GM21529 (cell line): ENCODE measurements at regions not wholly inside any gene's neighbourhood (a gene's known extent, or its start where the extent isn't known, plus 50 kb on each side); places are given as distances from the start of the nearest gene placed in this dataset.

ENCODE experiments used
- ATAC-seq: cut with Tn5 transposase; IDR thresholded peaks from one replicate; pipeline ENCODE4 v1.9.1; 2021; ENCODE audit not compliant: unreplicated experiment

DNA sequence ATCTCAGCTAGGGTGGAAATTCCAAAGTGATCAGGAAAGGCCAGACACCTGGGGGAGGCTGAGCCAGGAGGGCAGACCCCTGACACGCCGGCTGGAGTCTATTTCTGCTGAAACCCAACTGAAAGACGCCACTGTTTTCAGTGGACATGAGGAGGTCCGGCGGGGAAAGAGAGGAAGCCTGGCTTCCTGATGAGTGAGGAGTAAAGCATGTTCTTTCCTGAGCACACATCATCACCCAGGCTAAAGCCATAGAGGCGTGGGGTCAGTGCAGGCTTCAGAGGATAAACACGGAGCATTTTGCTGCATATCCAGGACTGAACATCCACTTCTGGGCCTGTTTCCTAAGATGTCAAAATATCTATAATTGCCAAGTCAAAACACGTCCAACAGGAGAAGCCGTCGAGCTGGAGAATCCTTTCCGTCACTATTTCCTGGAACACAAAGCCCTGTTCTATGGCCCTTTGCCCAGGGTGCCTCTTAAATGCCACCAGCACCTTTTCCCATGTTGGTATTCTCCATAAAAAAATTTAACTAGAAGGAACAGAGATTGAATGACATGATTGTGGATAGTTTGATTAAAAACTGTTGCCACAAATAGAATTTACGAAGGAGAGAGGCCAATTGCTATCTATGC lies 597.9 kb upstream of the ADAMTS16 start:
- ATAC-seq, result no peak

DNA sequence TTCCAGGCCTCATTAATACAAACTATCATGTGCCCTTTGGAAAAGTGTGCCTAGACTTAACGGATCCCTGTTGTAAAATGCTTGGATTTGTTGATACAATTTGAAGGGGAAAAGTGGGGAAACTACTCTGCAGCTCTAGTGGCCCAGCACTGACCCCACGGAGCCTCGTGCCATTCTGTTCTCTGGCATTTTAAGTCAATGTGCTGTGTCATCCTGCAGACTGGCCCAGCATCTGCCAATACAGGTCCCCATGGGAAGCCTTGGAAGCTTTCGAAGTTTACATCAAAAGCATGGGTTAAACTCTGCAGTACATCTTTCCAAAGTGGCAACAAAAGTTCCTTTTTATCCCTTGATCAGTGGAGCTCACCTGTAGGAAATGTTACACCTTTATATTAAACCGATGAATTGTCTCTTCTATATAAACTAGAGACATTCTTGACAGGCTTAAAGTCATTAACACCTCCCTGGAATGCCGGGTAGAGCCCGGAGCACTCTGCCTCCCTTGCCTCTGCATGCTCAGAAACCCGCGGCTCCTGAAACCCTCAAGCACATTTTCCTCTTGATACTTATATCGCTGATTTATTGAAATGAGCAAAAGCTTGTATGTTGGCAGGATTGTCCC lies 596.0 kb upstream of the ADAMTS16 start:
- ATAC-seq, result no peak

DNA sequence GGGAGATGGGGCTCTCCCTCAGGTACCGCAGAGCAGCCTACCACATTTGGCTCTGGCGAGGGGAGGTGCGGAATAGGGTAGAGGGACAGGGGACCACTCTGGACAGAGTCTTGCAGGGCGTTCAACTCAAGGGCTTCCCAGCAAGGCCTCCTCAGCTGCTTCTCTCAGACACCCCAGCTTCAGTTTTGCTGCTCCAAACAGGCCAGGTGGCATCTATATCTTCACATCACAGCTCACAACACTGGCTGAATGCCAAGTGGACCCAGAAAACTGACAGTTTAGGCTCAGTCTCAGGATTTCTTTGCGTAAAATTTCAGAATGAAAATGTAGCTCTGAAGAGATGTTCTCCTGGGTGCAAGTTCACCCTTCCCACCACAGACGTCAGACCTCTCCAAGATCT lies 592.6 kb upstream of the ADAMTS16 start:
- ATAC-seq, result no peak

GRCh38 chr5:4548341-4548740 lies 591.8 kb upstream of the ADAMTS16 start:
- no peak for ATAC-seq

DNA sequence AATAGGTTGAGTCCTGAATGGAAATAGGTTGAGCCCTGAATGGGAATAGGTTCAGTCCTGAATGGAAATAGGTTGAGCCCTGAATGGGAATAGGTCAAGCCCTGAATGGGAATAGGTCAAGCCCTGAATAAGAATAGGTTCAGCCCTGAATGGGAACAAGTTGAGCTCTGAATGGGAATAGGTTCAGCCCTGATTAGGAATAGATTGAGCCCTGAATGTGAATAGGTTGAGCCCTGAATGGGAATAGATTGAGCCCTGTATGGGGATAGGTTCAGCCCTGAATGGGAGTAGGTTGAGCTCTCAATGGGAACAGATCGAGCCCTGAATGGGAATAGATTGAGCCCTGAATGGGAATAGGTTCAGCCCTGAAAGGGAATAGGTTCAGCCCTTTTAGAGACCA lies 590.8 kb upstream of the ADAMTS16 start:
- no peak for ATAC-seq

DNA sequence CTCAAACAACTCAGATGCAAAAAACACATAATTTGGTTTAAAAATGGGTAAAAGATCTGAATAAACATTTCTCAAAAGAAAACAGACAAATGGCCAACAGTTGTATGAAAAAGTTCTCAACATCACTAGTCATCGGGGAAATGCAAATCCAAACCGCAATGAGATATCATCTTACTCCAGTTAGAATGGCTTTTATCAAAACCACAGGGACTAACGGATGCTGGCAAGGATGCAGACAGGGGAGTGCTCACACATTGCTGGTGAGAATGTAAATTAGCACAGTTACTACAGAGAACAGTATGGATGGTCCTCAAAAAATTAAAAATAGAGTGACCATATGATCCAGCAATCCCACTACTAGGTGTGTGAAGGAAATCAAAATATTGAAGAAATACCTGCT lies 589.1 kb upstream of the ADAMTS16 start:
- ATAC-seq, result no peak

DNA sequence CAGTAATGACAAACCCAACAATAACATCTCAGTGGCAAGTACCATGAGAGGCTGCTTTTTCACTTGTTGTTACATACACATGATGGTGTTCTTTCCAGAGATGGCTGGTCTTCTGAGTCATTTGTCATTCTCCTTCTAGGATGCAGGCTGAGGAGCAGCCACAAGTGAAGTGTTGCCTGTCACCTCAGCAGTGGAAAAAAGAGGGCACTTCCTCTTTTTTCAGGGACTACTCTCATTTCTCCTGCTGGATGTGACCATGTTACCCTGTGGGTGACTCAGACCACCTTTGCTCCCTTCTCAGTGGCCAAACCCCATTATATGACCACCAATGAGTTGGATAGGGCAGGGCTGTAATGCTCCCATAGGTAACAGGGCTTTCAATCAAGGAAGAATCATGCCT lies 587.0 kb upstream of the ADAMTS16 start:
- no peak for ATAC-seq

DNA sequence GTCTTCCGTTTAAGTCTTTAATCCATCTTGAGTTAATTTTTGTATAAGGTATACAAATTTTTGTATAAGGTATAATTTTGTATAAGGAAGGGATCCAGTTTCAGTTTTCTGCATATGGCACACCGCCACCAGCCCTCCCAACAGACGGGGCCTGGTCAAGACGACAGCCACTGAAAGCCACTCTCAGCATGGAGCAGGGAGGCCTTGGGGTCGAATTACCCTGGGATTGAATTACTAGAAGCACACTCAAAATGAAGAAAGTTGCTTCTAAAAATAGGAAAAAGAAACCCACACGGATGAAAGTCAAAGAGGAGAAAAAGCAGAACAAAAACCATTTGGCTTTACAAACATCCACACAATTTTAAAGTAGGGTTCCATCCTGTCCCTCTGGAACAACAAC lies 586.2 kb upstream of the ADAMTS16 start:
- no peak for ATAC-seq

- ATAC-seq, result no peak
Observed at GRCh38 chr5:4555725-4556285, 584.3 kb upstream of the ADAMTS16 start.

- ATAC-seq, result no peak
Observed at GRCh38 chr5:4561403-4561802, 578.7 kb upstream of the ADAMTS16 start.

GRCh38 chr5:4563400-4563799 lies 576.7 kb upstream of the ADAMTS16 start:
- no peak for ATAC-seq

DNA sequence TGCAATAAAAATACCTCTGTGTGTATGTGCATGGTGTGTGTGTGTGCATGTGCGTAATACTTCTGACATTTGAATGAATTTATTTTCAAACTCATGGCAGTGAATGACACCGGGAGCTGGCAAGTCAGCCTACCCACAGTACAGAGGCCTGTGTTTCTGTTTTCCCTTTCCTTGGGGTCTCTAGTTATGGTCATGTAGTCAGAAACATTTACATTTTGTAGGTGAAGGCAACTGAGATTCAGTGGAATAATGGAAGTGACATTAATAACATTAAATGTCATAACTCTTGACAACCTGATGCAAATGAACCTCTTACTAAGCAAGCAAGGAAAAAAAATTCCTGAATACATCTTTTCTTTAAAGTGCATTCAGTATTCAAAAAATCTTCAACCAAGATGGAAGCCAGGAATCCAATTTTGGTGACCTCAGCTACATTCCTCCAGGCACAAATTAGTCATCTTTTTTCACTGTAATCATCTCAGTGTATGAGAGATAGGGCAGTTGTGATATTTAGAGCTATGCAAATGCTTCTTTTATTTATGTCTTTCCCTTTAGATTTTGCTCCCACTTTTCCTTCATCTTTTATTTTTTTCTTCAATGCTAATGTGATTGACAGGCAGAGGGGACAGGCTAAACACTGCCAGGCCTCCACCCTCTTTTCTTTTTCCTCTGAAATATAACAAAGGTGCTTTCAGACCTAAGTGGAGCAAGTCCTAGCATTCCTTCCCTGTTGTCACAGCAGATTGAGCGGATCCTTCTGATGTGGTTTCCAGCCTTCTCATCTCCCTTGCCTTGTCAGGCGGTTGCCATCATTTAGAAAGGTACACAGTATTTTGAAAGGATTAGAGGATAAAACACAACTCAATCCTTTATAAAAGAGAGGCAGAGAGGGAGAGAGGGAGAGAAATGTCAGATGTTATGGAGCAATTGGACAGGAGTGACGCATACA lies 569.8 kb upstream of the ADAMTS16 start:
- ATAC-seq, result no peak

DNA sequence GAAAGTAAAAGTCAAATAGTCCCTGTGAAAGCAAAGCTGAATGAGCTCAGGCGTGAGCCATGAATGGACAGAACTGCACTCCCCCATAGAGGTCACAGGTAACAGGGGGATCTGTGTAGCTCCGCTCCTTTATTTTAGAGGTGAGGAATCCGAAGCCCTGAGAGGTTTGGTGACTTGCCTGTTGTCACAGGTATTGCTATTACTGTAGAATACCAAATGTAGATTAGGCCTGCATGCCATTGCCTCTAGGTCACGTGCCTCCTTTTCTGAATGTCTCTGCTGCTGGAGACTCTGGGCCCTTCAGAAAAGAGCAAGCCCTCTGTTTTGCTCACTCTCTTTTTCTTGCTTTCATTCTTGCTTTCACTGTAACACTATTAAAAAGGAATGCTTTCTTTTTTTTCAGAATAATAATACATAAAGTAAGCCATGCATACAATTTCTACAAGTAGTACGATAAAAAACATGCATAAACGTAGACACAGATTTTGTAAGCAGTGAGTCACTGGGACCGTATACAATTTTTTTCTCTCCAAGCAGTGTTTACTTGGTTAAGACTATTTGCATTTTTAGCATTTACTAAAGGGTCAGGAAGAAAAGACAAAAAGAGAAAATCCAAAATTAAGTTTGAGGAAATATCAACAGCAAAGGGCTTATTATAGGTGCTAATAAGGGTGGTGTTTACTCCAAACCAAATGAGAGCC lies 568.7 kb upstream of the ADAMTS16 start:
- no peak for ATAC-seq

DNA sequence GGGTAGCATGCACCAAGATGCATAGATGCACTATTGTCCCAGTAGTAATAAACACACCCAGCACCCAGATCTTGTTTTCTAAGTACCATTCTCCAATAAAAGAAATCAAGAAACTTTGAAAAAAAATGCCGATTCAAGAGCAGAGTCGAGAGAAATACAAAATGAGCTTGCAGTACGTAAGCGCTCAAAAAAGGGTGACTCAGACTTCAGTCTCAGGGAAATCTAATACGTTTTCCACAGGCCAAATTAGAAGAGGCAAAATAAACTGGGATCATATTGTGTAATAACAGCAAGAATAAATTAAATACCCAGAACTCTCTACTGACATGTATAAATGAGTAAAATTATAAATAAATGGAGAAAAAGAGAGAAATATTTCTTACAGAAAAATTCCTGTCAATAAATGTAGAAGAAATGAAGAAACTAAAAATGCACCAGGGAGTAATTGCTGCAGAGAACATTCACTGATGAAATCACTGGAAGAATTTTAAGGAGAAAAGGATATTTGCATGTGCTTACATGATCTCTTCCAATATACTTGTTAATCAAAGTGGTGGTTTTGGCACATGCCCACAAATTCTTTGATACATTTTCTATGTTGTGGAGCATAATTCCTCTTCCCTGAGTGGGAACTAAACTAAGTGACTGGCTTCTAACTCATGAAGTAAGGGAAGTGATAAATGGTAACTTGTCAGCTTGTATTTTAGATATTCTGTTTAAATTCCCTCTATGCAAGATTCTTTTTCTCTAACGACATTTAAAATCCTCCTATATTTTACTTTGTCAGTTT lies 567.6 kb upstream of the ADAMTS16 start:
- ATAC-seq, result no peak

- ATAC-seq, result no peak
Observed at GRCh38 chr5:4575608-4576007, 564.5 kb upstream of the ADAMTS16 start.

DNA sequence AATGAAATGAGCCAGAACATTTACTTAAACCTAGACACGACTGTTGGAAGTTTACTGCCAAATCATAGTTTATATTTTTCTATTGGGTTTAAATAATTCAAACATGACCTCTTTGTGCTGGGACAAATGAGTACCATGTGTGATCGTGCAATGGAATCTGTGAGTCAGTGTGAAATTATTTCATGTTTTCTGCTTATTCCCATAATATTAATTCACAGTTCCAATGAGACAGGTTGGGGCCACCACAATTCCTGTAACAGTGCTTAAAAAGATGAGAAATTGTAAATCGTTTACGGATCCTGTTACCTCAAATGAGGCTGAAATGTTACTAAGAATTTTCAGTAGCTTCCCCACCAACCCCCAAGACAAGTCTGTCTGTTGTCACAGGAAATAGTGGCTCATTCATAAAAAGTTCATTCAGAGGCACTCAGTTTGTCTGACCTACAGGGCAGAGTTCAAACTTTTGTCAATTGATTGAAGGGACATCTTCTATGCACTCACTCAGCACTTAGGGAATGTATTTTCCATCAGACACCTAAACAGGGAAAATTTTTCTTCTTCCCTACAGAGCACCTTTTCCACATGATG lies 563.9 kb upstream of the ADAMTS16 start:
- no peak for ATAC-seq

DNA sequence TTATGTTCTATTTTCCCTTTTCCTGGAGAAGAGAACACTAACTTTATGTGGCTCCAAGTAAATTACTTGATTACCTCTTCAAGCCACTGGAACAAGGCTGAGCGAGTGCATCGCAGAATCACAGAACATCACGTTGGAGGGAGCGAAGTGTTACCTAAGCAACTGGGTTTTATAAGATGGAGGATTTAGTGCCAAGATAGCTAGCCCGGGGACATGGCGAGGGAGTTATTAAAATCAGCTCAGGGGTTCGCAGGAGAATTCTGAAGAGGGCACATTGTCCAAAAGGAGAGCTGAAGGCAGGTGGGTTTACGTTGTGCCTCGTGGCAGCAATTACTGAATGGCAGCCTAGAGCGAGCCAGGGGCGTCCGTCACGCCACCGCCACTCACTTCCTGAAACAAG lies 563.2 kb upstream of the ADAMTS16 start:
- ATAC-seq, result no peak

- ATAC-seq, result no peak
Observed at GRCh38 chr5:4579679-4580078, 560.5 kb upstream of the ADAMTS16 start.

DNA sequence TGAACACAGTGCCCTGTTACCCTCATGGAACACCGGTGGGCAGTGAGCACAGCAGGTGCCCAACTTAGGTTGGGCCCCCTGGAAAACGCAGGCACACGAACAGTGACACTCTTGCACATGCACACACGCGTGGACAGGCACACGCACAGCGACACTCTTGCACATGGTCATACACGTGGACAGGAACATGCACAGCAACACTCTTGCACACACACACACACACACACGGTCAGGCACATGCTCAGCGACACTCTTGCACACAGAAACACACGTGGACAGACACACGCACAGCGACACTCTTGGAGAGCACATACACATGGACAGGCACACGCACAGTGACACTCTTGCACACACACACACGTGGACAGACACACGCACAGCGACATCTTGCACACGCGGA lies 559.4 kb upstream of the ADAMTS16 start:
- no peak for ATAC-seq

- no peak for ATAC-seq
Observed at GRCh38 chr5:4581289-4581688, 558.8 kb upstream of the ADAMTS16 start.
